Activated CD8-positive, alpha-beta T cell treated with anti-CD3 and anti-CD28 coated beads, Interleukin-2, amount 10 ng/mL, durations not matched to agents 7 days and 5 days (primary cell): ENCODE measurements at regions not wholly inside any gene's neighbourhood (a gene's known extent, or its start where the extent isn't known, plus 50 kb on each side); places are given as distances from the start of the nearest gene placed in this dataset.

Experiments
- ATAC-seq: fragments of 150-1000 bp; cut with Tn5 transposase; one replicate; pipeline ENCODE4 v1.10.0; 2021; ENCODE audit warnings: moderate library complexity
- CTCF ChIA-PET: fragments of 350-600 bp; sonication (Branson Sonifier 250); formaldehyde crosslinking; loops from one replicate; lab custom pipeline; 2021; ENCODE audit warnings: antibody characterized with exemption; lab: Charles Lee
- POLR2A ChIA-PET: fragments of 350-600 bp; sonication (Branson Sonifier 250); formaldehyde crosslinking; loops from one replicate; lab custom pipeline; 2021; ENCODE audit warnings: antibody characterized with exemption; lab: Charles Lee
- DNase-seq: peaks from one replicate; pipeline ENCODE4 v3.0.0-alpha.2; 2020
- H3K27ac Mint-ChIP-seq: one replicate; pipeline ENCODE4 v1.8.0; 2021; ENCODE audit warnings: mild to moderate bottlenecking, mixed read lengths
- H3K27me3 Mint-ChIP-seq: one replicate; pipeline ENCODE4 v1.8.0; 2021; ENCODE audit warnings: low read depth, mixed read lengths
- H3K36me3 Mint-ChIP-seq: one replicate; pipeline ENCODE4 v1.8.0; 2021; ENCODE audit warnings: low read depth, mixed read lengths
- H3K4me1 Mint-ChIP-seq: one replicate; pipeline ENCODE4 v1.8.0; 2021; ENCODE audit warnings: low read depth, mixed read lengths
- H3K4me3 Mint-ChIP-seq: one replicate; pipeline ENCODE4 v1.8.0; 2021; ENCODE audit warnings: mild to moderate bottlenecking, mixed read lengths
- H3K9me3 Mint-ChIP-seq: one replicate; pipeline ENCODE4 v1.8.0; 2022; ENCODE audit warnings: mixed read lengths; ENCODE audit not compliant: insufficient read depth

DNA sequence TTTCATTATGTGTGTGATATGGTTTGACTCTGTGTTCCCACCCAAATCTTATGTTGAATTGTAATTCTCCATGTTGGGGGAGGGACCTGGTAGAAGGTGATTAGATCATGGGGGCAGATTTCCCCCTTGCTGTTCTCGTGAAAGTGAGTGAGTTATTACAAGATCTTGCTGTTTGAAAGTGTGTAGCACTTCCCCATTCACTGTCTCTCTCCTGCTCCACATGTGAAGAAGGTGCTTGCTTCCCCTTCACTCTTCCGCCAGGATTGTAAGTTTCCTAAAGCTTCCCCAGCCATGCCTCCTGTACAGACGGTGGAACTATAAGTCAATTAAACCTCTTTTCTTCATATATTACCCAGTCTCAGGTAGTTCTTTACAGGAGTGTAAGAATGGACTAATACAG, 54.3 kb upstream of the SERTM1 start:
- CTCF ChIA-PET, result no interaction called here
- H3K4me3 Mint-ChIP-seq, result no peak overlapping the region
- no peaks in the 10 kb centered on the region for H3K27me3 Mint-ChIP-seq
- H3K27ac Mint-ChIP-seq, result no peak overlapping the region
- H3K4me1 Mint-ChIP-seq, result no peaks in the 10 kb centered on the region
- no peaks in the 10 kb centered on the region for H3K9me3 Mint-ChIP-seq
- POLR2A ChIA-PET, result no interaction called here
- no peaks in the 10 kb centered on the region for H3K36me3 Mint-ChIP-seq
- no peak for DNase-seq
- no peak for ATAC-seq
